ENCODE measurements at regions not wholly inside any gene's neighbourhood (a gene's known extent, or its start where the extent isn't known, plus 50 kb on each side); places are given as distances from the start of the nearest gene placed in this dataset.

DNA sequence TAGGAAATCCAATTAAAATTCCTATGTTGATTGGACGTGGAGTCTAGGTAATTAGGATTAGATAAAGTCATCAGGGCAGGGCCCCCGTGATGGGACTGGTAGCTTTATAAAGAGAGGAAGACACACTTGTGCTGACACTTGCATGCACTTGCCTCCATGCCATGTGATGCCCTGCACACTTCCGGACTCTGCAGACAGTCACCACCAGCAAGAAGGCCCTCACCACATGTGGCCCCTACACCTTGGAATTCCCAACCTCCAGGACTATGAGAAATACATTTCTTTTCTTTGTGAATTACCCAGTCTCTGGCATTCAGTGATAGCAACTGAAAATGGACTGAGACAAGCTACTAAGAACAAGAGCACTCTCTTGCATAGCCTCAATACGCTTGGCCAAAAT lies 90.6 kb downstream of the CRYGS start:
- TF ChIP-seq, protein P1, sequence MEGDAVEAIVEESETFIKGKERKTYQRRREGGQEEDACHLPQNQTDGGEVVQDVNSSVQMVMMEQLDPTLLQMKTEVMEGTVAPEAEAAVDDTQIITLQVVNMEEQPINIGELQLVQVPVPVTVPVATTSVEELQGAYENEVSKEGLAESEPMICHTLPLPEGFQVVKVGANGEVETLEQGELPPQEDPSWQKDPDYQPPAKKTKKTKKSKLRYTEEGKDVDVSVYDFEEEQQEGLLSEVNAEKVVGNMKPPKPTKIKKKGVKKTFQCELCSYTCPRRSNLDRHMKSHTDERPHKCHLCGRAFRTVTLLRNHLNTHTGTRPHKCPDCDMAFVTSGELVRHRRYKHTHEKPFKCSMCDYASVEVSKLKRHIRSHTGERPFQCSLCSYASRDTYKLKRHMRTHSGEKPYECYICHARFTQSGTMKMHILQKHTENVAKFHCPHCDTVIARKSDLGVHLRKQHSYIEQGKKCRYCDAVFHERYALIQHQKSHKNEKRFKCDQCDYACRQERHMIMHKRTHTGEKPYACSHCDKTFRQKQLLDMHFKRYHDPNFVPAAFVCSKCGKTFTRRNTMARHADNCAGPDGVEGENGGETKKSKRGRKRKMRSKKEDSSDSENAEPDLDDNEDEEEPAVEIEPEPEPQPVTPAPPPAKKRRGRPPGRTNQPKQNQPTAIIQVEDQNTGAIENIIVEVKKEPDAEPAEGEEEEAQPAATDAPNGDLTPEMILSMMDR (conservative IDR thresholded peaks at IDR 0.05 in 1 of 2, IDR thresholded peaks at IDR 0.05 in 1 of 2; ENCODE audit: low read depth in 1 of 2, low read length in 2 of 2), result no peak
- no peak for TF ChIP-seq EZH2 (IDR thresholded peaks at IDR 0.05; ENCODE audit: low read length, missing control alignments)
